ENCODE measurements at regions not wholly inside any gene's neighbourhood (a gene's known extent, or its start where the extent isn't known, plus 50 kb on each side); places are given as distances from the start of the nearest gene placed in this dataset.

DNA sequence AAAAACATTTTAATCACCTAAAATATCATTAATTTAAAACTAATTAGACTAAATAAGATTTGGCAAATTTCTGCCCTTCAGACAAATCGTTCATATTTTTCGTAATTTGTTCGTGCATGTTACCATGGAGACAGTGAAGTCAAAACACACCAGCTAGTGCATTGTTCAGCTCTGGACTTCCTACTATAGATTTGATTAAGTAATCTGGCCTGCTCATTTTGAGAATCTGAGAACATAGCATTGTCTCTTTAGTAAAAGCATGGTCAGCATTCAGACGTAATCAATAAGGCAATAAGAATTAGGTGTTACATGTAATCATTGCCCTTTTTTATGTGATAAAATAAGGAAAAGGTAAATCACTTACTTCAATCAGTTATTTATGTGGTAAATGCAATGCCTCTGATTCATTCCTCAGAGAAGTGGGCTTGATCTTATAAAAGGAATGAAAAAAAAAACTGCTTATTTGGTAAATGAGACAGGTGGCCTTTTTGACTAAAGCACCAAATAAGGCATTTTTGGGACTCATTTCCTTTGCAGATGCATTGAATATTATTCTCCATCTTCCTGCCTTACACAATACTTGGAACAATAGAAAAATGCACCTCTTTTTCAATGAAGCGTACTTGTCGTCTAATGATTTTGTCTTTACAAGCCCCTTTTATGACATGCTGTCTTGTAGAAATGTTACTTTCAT lies 84.5 kb upstream of the FNDC3B start:
- 88% methylated on average over 6 of the region's 6 CpGs; no CpG with 5 or more reads in 1 of the 2 experiments for WGBS, 2 experiments (ENCODE audit: extremely low coverage in 1 of 2, insufficient coverage in 1 of 2, insufficient read length in 1 of 2, insufficient replicate concordance in 2 of 2, low coverage in 1 of 2, low lambda C conversion rate in 2 of 2, missing lambda C conversion rate in 1 of 2)
- H2AK5ac ChIP-seq (ENCODE audit: low read depth, low read length) = no peak overlapping the region
- no peak for TF ChIP-seq POLR2AphosphoS5 (IDR thresholded peaks at IDR 0.05; ENCODE audit: low read depth, low read length)
- no peak for TF ChIP-seq MAFK (IDR thresholded peaks at IDR 0.05; ENCODE audit: low read depth, low read length)
- TF ChIP-seq KDM1A (IDR thresholded peaks at IDR 0.05; ENCODE audit: borderline replicate concordance, low read length) = no peak
- no peak for TF ChIP-seq HDAC6 (IDR thresholded peaks at IDR 0.05; ENCODE audit: low read depth, low read length)
- TF ChIP-seq EGR1 (IDR thresholded peaks at IDR 0.05; ENCODE audit: borderline replicate concordance, low read depth, low read length) = no peak
- TF ChIP-seq, protein P1, sequence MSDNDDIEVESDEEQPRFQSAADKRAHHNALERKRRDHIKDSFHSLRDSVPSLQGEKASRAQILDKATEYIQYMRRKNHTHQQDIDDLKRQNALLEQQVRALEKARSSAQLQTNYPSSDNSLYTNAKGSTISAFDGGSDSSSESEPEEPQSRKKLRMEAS (IDR thresholded peaks at IDR 0.05) = no peak
- TF ChIP-seq POU5F1 (IDR thresholded peaks at IDR 0.05; ENCODE audit: low read depth, low read length) = no peak
- no peak for TF ChIP-seq EZH2 (IDR thresholded peaks at IDR 0.05; ENCODE audit: low read depth, low read length, severe bottlenecking)
- no peak for TF ChIP-seq SP2 (IDR thresholded peaks at IDR 0.05; ENCODE audit: low read length)
- no peak for TF ChIP-seq KDM4A (IDR thresholded peaks at IDR 0.05; ENCODE audit: low read depth, low read length, severe bottlenecking)
- TF ChIP-seq RXRA (IDR thresholded peaks at IDR 0.05; ENCODE audit: insufficient read depth, low read depth, low read length) = no peak
- TF ChIP-seq BRCA1 (IDR thresholded peaks at IDR 0.05; ENCODE audit: low read depth, low read length) = no peak
- TF ChIP-seq EP300 (IDR thresholded peaks at IDR 0.05; ENCODE audit: borderline replicate concordance in 1 of 2, low read depth in 2 of 2, low read length in 2 of 2) = no peak
- no peak for TF ChIP-seq GTF2F1 (IDR thresholded peaks at IDR 0.05; ENCODE audit: borderline replicate concordance, low read depth, low read length)

More for the DNA sequence above, 84.5 kb upstream of the FNDC3B start:
- Histone ChIP-seq H3K56ac (replicated peaks; ENCODE audit: insufficient read length, low read depth, low read length) (no peak overlapping the region), H2BK12ac (ENCODE audit: low read depth, low read length) (no peak overlapping the region), H4K91ac (replicated peaks; ENCODE audit: insufficient read length, low read length) (no peak overlapping the region), H3K23me2 (ENCODE audit: low read depth, low read length) (no peaks in the 10 kb centered on the region), H4K20me1 (replicated peaks in 1 of 2; ENCODE audit: control insufficient read depth in 1 of 2, insufficient read depth in 2 of 2, low read length in 2 of 2) (no peaks in the 10 kb centered on the region), H2BK15ac (ENCODE audit: low read length) (no peak overlapping the region), H4K5ac (ENCODE audit: insufficient read length, low read depth, low read length) (no peak overlapping the region), H3K27ac (ENCODE audit: low read depth, low read length) (no peak overlapping the region), H3K14ac (ENCODE audit: insufficient read length) (no peak overlapping the region), H3K4me1 (replicated peaks in 1 of 4; ENCODE audit: control insufficient read depth in 3 of 4, insufficient read depth in 4 of 4, low read length in 3 of 4) (peaks cover 1 to 4% (median 3%) of the 10 kb centered on the region in 4 experiments; a peak in 6 of 7 replicates), H3K79me2 (ENCODE audit: control insufficient read depth in 1 of 2, insufficient read depth in 2 of 2, low read length in 2 of 2) (no peaks in the 10 kb centered on the region), H3K9me3 (ENCODE audit: insufficient read depth in 2 of 2, low read depth in 1 of 2, low read length in 1 of 2) (no peaks in the 10 kb centered on the region), H2AFZ (ENCODE audit: low read length) (no peak overlapping the region), H2BK120ac (replicated peaks; ENCODE audit: low read depth, low read length) (no peak overlapping the region), H2BK5ac (ENCODE audit: low read depth, low read length) (no peak overlapping the region), H3K23ac (ENCODE audit: insufficient read length) (no peak overlapping the region), H3K4ac (replicated peaks; ENCODE audit: insufficient read length, low read depth, low read length) (no peak overlapping the region), H3K27me3 (replicated peaks in 1 of 4; ENCODE audit: control insufficient read depth in 3 of 4, extremely low read depth in 1 of 4, insufficient read depth in 3 of 4, low read length in 3 of 4) (no peaks in the 10 kb centered on the region), H3K18ac (ENCODE audit: extremely low read depth, low read length) (no peak overlapping the region), H3K4me3 (ENCODE audit: extremely low read depth in 1 of 4, insufficient read depth in 2 of 4, low read depth in 3 of 4, low read length in 4 of 4) (no peak overlapping the region), H3K4me2 (ENCODE audit: insufficient read depth in 1 of 2, low read depth in 2 of 2, low read length in 2 of 2) (no peak overlapping the region), H3K36me3 (ENCODE audit: control insufficient read depth in 2 of 4, insufficient read depth in 4 of 4, low read length in 3 of 4) (no peaks in the 10 kb centered on the region), H4K8ac (ENCODE audit: extremely low read depth, insufficient read depth, low read length) (no peak overlapping the region), H2BK20ac (ENCODE audit: low read length) (no peak overlapping the region), H3K9ac (replicated peaks in 1 of 4; ENCODE audit: extremely low read depth in 1 of 4, low read depth in 3 of 4, low read length in 3 of 4) (no peak overlapping the region), H3K79me1 (ENCODE audit: low read depth, low read length) (no peaks in the 10 kb centered on the region)
- CTCF ChIA-PET (ENCODE audit: partially characterized antibody) = interaction anchor here (0.7 to 1.4 kb wide), 3 partner anchors 11 to 89 kb away, joined by 3 to 4 read pairs (median 3); no protein-coding TSS in a partner anchor
- no peak for DNase-seq (ENCODE audit: low read depth in 1 of 2, low spot score in 2 of 2)
- no peak for FAIRE-seq
- POLR2A ChIA-PET (ENCODE audit: partially characterized antibody) = interaction anchor here (0.6 kb wide), 1 partner anchor 532 kb away, joined by 4 read pairs; no protein-coding TSS in a partner anchor

Data from H1 (cell line).